Lower lobe of right lung (tissue), 2 donors: ENCODE measurements at regions not wholly inside any gene's neighbourhood (a gene's known extent, or its start where the extent isn't known, plus 50 kb on each side); places are given as distances from the start of the nearest gene placed in this dataset.

Experiments
- ATAC-seq, 2 donors: fragments of 200-7000 bp; cut with Tn5 transposase; one replicate each; pipeline ENCODE4 v1.9.1; 2020 to 2022; ENCODE audit warnings: mild to moderate bottlenecking in 2 of 2, moderate library complexity in 2 of 2
- DNase-seq: peaks from one replicate; pipeline ENCODE4 v3.0.0-alpha.2; 2020
- H3K27ac ChIP-seq: fragments of 200-600 bp; one replicate; pipeline ENCODE4 v1.8.0; 2022
- H3K27me3 ChIP-seq: fragments of 200-600 bp; one replicate; pipeline ENCODE4 v1.8.0; 2022; ENCODE audit warnings: low read depth
- H3K36me3 ChIP-seq: fragments of 200-600 bp; one replicate; pipeline ENCODE4 v1.8.0; 2022; ENCODE audit warnings: mild to moderate bottlenecking
- H3K4me1 ChIP-seq: fragments of 200-600 bp; one replicate; pipeline ENCODE4 v1.8.0; 2022
- H3K4me3 ChIP-seq: fragments of 200-600 bp; one replicate; pipeline ENCODE4 v1.8.0; 2022; ENCODE audit warnings: mild to moderate bottlenecking
- H3K9me3 ChIP-seq: fragments of 200-600 bp; one replicate; pipeline ENCODE4 v1.8.0; 2022
- intact Hi-C: fragments of 100-400 bp; cut with DNase I; formaldehyde crosslinking; loops from one replicate; pipeline ENCODE4 v1.11.0; 2022
- TF ChIP-seq, protein P1 (sequence below): fragments of 200-600 bp; IDR thresholded peaks from one replicate; pipeline ENCODE4 v1.8.0; 2022; ENCODE audit warnings: antibody characterized with exemption, mild to moderate bottlenecking
- donor health status: DM: no; HTN: yes; CAD: no; lungs with severe emphysema.

DNA sequence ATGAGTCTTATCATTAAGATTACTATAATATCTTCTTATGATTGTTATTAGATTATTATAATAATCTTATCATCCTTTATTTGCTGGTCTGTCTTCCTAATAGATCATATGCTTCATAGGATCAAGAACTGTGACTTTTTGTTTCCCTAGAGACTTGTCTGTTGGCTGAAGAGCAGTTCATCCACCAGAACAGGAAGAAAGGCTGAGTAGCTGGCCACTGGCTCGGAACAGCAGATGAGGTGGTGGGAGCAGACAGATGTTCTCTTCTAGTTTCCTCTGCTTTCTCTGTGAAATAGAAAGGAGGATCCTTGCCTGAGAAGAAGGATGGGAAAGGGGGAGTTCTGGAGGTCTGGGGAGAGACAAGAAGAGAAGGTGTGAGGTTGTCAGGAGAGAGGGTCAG, 120.0 kb downstream of the CCNA1 start:
- intact Hi-C loops, result no loop called here
- Histone ChIP-seq H3K27ac (no peak overlapping the region), H3K4me1 (no peaks in the 10 kb centered on the region), H3K4me3 (no peak overlapping the region), H3K27me3 (no peaks in the 10 kb centered on the region), H3K36me3 (no peaks in the 10 kb centered on the region), H3K9me3 (no peaks in the 10 kb centered on the region)
- ATAC-seq (no peak), DNase-seq (no peak)
- TF ChIP-seq, protein P1, sequence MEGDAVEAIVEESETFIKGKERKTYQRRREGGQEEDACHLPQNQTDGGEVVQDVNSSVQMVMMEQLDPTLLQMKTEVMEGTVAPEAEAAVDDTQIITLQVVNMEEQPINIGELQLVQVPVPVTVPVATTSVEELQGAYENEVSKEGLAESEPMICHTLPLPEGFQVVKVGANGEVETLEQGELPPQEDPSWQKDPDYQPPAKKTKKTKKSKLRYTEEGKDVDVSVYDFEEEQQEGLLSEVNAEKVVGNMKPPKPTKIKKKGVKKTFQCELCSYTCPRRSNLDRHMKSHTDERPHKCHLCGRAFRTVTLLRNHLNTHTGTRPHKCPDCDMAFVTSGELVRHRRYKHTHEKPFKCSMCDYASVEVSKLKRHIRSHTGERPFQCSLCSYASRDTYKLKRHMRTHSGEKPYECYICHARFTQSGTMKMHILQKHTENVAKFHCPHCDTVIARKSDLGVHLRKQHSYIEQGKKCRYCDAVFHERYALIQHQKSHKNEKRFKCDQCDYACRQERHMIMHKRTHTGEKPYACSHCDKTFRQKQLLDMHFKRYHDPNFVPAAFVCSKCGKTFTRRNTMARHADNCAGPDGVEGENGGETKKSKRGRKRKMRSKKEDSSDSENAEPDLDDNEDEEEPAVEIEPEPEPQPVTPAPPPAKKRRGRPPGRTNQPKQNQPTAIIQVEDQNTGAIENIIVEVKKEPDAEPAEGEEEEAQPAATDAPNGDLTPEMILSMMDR, result no peak

DNA sequence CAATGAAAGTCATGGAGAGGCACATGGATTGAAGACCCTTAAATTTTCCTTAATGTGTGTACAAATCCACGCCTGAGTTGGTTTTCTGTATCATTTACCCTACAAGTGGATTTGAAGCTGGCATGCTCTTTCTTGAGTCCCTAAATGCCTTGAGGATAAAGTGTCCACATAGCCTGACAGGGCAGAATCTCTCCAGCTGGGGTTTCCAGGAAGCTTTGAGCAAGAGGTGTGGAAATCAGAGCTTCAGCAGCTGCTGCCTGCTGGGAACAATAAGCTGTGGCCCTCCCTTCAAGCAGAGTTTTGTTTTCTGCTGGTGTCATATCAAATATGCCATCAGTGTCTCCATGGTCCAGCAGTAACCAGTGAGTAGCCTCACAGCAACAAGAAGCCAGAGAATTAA, 120.3 kb upstream of the SERTM1 start:
- H3K36me3 ChIP-seq, result no peaks in the 10 kb centered on the region
- TF ChIP-seq, protein P1, result no peak
- no peak overlapping the region for H3K27ac ChIP-seq
- no peak overlapping the region for H3K4me3 ChIP-seq
- intact Hi-C loops, result no loop called here
- ATAC-seq (no peak), DNase-seq (no peak)
- no peaks in the 10 kb centered on the region for H3K27me3 ChIP-seq
- no peaks in the 10 kb centered on the region for H3K4me1 ChIP-seq
- H3K9me3 ChIP-seq, result no peaks in the 10 kb centered on the region

DNA sequence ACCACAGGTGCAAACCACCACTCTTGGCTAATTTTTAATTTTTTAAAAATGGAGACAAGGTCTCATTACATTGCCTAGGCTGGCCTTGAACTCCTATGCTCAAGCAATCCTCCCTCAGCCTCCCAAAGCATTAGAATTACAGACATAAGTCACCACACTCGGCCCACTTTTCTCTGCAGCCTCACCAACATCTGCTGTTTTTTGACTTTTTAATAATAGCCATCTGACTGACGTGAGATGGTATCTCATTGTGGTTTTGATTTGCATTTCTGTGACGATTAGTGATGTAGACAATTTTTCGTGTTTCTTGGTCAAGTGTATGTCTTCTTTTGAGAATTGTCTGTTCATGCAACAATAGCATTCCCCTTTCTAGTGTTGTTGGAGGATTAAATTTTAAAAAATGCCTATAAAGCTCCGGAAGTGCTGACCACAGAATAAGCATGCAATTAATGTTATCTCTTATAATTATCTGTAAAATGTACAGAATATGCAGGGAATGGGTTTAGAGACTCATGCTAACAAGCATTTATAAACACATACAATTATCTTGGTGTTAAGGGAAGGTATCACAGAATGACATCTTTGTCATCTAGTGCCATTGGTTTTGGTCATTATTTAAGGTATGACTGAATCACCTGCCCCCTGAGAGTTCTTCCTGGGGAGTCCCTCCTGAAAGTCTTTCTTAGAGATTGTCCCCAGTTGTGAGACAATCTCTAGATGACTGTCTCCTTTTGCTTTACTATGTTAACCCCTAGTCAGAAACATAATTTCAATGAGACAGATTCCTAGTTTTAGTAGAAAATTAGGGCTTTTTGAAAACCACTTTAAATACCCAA, 118.5 kb upstream of the SERTM1 start:
- ATAC-seq, result no peak
- Histone ChIP-seq H3K36me3 (no peaks in the 10 kb centered on the region), H3K9me3 (no peaks in the 10 kb centered on the region), H3K27me3 (no peaks in the 10 kb centered on the region), H3K27ac (no peak overlapping the region), H3K4me3 (no peak overlapping the region), H3K4me1 (no peaks in the 10 kb centered on the region)
- no peak for DNase-seq
- TF ChIP-seq, protein P1, result no peak
- intact Hi-C loops, result no loop called here

DNA sequence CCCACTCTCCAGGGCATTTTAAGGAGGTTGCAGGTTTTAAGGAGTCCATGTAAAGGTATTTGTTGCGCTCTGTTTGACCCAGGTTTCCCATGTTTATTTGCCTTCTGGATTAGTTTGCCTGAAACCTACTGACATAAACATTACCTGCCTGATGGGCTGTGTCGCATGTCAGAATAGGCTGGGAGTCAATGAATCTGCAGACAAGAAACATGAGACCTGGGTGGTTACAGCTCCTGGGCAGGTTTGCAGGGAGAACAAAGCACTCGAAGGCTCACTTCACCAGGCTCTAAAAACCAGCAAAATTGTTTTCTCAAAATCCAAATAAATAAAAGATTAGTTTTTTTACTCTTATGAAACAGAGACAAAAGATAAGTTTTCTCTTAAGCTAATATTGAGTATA, 114.4 kb upstream of the SERTM1 start:
- Histone ChIP-seq H3K27me3 (no peaks in the 10 kb centered on the region), H3K36me3 (no peaks in the 10 kb centered on the region), H3K4me3 (no peak overlapping the region), H3K27ac (no peak overlapping the region), H3K9me3 (no peaks in the 10 kb centered on the region), H3K4me1 (no peaks in the 10 kb centered on the region)
- intact Hi-C loops, result no loop called here
- no peak for ATAC-seq
- DNase-seq, result no peak
- TF ChIP-seq, protein P1, result no peak

DNA sequence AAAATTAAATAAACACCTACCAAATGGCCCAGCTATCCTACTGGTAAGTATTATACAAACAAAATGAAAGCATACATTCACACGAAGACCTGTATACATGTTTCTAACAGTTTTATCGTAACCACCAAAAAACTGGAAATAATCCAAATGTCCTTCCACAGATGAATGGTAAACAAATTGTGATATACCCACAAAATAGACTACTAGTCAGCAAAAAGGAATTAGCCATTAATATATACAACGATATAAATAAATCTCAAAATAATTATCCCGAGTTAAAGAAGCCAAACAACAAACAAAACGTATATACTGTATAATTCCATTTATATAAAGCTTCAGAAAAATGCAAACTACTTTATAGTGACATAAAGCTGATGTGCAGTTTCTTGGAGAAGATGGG, 106.3 kb upstream of the SERTM1 start:
- Histone ChIP-seq H3K27me3 (no peaks in the 10 kb centered on the region), H3K9me3 (no peaks in the 10 kb centered on the region), H3K4me1 (no peaks in the 10 kb centered on the region), H3K27ac (no peak overlapping the region), H3K36me3 (no peaks in the 10 kb centered on the region), H3K4me3 (no peak overlapping the region)
- TF ChIP-seq, protein P1, result no peak
- DNase-seq (no peak), ATAC-seq (no peak)
- intact Hi-C loops, result no loop called here
